ENCODE measurements at regions not wholly inside any gene's neighbourhood (a gene's known extent, or its start where the extent isn't known, plus 50 kb on each side); places are given as distances from the start of the nearest gene placed in this dataset.

DNA sequence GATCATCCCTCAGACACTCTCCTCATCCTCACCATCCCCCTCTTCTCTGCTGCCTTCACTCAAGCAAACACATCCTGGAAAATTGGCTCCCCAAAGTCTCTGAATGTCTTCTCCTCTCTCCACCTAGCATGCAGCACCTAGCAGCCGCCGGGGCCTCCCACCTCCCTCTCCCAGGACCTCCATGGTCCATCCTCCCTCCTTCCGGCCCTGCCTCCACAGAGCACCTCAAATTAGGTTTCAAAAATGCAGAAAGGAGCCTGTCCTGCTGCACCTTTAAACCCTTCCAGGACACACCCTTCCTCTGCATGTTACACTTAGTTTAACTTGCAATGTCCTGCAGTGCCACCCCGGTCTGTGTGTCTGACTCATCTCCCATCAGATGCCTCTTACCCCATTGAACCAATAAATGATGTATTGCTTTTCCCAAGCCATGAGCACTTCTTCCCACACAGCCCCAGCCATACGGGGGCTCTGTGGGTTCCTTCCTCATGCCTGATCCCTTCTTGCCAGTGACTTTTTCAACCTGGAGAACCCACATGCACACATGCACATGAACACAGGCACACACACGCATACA lies 582.5 kb upstream of the MGMT start:
- no peak for DNase-seq

DNA sequence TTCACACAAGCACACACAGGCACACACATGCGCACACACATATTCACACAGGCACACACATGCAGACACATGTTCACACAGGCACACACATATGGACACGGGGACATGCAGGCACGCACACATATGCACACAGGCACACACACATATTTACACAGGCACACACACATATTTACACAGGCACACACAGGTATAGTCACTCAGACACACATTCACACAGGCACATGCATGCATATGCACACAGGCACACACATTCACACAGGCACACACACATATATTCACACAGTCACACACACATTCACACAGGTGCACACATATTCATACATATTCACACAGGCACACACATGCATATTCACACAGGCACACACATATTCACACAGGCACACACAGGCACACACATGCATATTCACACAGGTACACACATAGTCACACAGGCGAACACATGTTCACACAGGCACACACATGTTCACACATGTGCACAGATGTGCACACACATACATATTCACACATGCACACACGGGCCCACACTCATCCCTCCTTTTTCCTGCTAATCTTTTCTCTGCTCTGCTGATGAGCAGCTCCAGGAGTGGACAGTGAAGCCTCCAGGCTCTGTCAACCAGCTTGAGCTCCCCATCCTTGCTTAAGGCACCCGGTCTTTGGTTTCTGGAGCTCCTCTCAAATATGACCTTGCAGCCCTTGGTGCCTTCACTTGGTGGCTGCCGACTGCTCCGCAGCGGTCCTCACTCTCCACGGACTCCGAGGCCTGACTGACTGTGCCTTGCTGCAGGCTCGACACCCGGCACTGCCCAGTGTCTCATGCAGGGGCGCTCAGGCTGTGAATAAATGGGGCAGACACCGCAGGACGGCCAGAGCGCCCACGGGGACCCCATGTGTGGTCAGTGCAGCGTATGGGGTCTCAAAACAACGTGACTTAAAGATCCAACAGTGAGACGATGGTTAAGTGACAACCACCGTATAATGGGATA lies 581.2 kb upstream of the MGMT start:
- DNase-seq = no peak

DNA sequence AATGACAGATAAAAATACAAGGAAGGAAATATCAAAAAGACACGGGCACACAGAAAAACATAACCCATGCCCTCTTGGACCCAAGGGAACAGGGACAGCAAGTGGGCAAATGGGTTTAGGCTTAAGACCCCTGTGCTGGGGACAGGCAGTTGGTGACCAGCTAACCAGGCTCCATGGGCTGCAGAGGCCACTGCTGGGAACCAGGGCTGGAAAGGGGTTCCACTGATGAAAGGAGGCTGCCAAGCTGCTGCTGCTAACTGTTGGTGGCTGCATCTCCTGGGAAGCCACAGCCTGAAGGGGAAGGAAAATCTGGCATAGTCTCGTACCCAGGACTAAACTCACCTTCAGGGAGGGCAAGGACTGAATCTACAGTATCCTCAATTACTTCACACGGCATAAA lies 579.2 kb upstream of the MGMT start:
- DNase-seq = no peak

DNA sequence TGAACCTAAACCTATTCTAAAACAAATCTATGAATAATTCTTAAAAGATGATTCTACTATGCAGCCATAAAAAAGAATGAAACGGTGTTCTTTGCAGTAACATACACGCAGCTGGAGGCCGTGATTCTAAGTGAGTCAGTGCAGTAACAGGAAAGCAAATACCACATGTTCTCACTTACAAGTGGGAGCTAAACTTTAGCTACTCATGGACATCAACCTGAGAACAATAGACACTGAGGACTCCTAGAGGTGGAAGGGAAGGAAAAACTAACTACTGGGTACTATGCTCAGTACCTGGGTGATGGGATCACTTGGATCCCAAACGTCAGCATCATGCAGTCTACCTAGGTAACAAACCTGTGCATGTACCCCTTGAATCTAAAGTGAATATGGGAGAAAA lies 575.0 kb upstream of the MGMT start:
- no peak for DNase-seq

DNA sequence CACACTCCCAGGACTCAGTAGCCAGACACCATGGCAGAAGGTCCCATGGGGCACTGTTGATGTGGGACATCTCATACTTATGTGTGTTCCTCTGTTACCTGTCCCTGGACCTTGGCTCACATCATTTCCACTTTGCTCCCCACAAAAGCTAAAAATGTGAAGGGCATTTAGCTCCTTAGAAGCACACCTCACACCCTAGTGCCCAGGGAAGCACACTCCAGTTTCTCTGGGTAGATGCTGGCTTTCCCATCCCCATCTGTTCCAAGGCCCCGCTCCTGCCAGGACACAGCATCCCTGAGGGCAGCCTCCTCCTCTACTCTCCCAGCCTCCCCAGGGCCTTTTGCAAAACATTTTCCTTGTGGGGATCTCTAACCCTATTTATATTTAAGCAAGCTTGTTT lies 572.4 kb upstream of the MGMT start:
- peak; percentile 28 for DNase-seq

DNA sequence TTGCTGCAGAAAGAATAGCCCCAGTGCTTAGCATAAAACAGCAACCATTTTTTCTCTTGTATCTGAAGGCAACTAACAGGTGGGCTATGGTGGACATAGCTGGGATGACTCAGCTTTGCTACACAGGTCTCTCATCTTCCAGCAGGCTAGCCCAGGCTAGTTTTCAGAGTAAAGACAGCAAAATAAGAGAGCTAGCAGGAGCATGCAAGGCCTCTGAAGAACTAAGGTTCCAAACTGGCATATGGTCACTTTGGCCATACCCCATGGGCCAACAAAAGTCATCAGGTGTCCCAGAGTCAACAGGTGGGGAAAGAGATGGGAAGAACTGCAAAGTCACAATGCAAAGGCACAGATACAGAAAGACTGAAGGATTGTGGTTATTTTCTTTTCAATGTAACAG lies 571.6 kb upstream of the MGMT start:
- DNase-seq = no peak

DNA sequence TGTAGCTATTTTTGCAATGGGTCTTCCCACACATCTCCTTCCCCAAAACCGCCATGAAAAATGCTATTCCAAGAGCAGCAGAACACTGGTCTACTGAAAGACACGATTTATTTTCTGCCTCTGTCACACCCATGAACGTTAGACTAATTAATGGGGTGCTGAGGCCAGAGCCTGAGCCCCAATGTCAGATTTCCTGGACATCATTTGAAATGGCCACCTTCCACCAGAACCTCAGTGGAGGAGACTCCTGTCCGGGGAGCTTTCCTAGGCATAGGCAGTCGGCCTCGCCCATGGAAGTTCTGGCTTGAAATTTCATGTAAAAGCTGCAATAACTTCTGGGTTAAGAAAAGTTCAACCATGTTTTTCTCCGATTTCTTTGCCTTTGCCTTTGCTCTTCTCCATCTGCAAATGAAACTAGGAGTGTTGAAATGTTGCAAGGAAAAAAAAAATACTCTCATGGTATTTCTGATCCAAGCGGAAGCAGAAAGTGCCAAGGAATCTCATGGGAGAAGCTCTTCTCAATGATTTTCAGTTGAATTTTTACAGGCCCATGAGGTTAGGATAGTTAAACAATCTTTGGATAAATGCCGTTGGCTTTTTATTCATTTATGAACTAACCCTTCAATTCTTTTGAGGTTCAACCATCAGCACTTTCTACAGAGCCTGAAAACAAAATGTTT lies 570.8 kb upstream of the MGMT start:
- no peak for DNase-seq

DNA sequence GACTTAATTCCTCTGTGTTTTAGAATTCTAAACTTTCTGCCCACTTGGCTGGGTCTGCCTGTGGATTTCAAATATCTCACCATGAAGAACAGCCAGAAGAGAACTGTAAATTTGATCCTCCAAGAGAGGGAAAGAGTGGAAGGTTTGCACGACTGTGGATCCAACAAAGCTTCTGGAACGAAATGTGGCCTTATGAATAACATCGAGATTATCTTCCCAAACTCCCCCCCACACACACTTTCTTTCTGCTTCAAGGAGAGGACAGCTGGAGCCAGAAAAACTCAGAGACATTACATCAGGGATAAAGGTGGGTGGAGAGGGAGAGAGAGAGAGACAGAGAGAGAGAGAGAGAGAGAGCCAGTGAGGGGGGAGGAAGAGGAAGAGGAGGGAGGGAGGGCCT lies 570.1 kb upstream of the MGMT start:
- no peak for DNase-seq

DNA sequence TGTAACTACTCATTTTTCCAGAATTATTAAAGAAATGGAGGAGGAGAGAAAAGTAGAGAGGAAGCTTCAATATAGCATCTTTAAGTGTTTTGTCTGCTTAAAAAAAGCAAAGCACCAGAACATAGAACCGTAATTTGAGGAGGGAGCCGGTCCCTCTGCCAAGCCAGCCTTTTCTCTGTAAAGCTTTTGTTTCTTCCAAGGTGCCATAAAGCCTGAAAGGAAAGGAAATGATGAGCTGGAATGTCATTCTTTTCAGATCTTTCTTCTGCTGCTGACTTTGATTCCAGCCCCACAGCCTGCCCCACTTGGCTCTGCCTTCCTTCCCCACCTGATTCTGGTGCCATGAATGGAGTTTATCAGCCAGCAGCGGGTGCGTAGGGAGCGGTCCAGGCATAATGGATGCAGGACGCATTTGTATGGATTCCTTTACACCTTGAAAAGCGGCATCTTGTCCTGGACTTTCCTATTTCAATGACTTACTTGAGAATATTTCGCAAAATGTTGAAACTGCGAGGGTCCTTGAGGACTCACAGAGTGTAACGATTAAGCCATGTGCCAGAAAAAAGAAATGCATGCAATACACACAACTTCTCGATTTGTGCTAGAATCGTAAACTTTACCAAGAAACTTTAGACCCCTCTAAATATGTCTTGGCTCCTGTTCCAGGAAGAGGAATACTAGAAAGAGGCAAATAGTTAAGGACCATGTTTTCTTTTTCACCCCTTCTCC lies 569.5 kb upstream of the MGMT start:
- DNase-seq = no peak

DNA sequence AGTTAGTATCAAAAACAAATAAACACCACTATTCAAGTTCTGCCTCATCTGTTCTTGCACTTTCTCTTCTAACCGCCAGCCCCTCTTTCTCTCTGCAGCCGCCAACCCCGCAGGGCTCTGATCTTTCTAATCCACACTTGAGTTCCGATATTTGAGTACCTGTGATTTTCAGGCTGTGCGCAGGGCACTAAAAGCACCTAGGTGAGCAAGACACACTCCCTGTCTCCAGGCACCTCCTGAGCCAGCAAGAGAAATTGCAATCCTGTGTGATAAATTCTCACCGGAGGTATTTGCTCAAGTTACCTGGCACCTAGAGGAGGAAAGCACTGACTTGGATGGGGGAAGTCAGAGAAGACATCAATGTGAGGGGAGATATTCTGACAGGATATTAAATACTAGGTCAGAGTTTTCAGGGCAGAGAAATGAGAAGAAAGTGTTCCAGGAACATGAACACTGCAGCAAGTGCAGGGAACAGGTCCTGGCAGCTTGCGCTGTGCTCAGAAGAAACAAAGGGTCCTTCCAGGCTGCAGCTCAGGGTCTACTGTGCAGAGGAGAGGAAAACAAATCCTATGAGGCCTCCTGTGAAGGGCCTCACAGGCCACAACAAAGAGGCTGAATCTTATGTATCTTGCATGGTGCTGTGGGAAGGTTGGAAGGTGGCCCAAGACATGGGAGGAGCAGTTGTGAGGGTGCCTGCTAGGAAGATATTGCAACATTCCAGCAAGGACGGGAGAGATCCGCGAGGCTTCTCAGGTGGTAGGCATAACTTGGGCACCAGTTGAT lies 568.7 kb upstream of the MGMT start:
- DNase-seq = no peak

DNA sequence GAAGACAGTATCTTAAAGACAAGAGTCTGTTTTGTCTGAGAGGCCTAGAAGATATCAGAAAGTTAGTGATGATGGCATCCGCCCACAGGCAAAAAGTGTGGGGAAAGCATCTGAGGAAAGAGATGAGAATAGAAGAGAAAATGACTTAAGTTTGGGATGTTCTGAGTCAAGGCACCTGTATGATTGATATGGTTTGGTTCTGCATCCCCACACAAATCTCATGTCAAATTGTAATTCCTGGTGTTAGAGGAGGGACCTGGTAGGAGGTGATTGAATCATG lies 568.2 kb upstream of the MGMT start:
- DNase-seq = no peak

DNA sequence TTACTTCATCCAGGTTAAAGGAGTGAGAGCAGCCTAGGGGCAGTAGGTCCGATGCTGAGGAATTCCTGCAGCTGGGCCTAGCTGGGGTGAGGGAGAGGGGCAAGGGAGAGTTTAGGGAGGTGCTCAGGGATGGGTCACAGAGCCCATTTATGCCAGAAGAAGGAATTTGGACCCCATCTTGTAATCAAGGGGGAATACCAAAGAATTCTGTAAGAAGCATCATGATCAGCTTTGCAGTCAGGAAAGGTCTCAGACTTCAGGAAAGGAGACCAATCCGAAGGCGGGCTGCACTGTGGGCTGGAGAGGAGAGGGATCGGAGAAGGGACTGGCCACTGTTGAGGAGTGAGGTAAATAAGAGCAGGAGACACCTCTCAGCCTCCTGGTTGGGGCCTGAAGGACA lies 566.6 kb upstream of the MGMT start:
- DNase-seq = no peak

DNA sequence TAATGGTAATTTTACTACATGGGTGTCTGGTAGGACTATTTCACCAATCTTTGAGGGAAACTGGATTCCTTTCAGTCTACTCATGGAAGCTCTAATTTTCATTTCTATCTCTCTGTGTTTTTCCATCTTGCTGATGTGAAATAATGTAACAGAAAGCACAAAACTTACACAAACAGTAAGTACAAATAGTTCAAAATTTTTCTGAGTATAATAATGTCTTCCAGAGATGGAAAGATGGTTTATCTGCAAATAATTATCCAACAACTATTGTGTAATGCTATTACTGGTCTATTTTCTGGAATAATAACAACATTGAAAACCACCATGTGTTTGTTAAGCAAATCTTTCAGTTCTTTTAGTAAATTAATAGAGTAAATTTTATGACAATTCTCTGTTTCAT lies 565.8 kb upstream of the MGMT start:
- DNase-seq = no peak

DNA sequence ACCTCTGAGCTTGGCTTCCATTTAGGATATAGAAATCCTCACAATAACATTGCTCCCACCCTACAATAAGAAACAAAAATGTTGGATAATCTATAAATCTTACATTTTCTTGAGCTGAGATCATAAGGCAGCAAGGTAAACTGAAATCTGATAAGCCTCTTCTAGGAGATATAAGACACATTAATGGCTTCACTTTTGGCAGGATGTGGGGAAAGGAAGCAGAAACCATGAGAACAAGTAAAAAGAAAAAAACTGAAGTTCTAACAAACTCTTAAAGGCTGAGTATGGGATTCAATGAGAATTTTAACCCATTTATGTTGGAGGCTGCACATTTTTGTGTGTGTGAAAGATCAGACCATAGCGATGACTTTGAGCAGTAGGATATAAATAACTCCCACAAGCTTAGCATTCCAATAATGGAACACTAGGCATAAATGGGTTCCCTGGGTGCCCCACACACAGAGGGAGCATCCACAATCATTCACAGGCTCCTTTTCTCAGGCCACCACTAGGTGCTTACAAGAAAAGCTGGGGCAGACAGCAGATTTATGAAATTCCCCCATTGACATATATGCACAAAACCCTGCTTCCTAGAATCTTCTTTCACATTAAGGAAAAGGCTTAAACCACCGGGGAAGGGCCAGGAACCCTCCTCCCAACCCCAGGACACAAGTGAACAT lies 564.9 kb upstream of the MGMT start:
- no peak for DNase-seq

DNA sequence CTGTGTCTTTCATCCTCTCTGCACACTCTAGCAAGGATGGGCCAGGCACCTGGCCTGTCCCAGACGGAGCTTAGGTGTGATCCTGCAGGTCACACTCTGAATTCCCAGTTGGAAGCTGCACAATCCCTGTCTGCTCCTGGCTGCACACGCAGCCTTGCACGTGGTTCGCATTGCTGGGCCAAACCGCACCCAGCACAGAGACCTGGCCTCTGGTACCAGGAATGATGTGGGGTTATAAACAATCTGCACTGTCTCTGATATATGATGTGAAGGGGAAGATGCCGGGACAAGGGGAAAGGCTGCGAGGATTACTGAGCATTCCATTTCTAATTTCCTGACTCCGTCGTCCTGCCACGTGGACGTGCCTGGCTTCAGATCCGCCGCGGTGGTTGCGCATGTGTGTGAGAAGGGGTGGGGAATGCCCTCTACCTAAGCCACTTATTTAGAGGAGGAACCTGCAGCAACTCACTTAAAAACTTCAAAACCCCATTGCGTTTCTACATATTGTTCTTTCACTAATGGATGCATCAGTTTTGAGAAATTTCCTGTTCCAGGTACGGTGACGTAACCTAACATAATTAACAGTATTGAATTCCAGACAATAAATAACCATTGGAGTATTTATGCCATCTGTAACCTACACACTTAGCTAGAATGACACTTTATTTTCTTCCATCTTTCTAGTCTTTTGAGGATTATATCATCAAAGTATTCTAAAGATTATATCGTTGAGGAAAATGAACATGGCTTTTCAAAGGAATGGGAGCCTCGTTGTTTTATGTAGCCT lies 559.7 kb upstream of the MGMT start:
- DNase-seq = no peak

DNA sequence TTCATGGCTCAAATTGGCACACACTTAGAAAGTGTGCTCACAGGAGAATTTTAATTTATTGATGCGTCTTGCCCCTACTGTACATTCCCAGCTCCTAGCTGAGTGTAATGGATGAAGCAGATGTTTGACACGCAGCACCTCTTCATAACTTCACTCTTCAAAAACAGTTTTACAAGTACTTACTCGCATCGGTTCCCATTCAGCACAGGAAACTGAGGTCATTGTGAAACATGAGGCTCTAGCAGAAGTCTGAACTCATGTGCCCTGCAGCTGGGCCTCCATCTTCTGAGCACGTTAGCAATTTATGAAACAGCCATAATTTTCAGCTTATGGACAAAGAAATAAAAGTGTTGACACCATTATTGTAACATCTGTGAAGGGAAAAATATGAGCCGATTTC lies 558.9 kb upstream of the MGMT start:
- DNase-seq = peak; percentile 23

DNA sequence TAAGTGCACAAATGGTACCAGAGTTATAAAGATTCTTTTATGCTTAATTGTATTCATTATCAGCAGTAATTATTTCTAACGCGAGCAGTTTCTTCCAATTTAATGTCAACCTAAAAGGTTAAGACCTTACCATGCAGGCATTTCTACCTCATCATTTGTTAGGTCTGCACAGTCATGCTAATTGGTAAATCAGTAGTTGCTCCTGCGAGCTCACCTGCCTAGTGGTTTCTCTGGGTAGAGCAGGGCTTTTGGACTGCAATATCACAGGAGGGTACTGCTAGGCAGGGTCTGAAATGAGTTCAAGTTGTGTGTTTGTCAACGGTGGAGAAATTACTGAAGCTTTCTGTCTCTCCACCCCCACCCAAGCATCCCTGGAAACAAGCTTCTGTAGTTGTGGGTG lies 558.5 kb upstream of the MGMT start:
- no peak for DNase-seq

DNA sequence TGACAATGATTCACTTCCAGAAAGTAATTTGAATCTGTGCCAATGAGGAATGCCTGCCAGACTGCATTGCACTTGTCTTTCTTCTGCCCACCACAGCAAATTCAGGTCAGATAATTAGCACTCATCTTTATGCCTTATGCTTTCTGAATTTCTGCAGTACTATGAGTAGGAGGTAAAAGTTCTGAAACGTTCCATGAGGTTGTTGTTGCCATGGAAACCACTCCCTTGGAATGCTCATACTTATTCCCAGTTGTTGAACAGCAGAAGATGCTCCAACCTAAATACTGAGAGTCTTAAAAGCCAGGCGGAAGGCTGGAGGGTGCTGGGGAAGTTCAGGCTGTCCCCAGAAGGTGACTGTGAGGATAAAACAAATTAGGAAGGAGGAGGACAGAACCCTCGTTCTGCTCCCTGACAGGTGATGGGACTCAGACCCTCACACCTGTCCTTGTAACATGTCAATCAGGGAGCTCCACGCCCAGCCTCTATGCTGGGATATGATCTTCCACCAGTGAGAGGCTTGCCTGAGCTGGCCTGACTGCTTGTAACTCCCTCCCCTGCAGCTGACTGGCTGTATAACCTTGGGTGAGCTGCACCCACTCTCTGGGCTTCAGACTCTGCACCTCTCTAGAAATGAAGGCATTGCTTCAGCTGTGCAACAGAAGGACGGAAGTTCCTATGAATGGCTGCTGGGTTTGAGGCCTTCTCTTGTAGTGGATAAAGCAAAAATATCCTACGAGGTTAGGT lies 554.3 kb upstream of the MGMT start:
- DNase-seq = no peak

DNA sequence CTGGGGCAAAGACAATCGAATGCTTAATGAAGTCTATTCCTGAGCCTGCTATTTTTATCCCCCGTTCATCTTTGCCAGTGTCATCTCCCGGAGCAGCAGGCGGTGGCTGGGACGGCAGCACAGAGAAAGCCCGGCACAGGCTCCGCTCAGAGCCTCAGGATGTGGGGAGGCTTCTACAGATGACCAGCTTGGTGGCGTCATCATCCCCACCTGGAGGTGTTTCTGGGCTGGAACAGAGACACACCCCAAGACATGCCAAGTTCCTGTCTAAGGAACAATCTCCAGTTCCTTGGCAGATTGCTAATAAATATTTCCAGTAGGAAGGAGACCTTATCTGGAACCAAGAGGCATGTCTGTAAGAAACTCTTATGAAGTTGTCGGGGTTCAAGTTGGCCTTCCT lies 552.4 kb upstream of the MGMT start:
- no peak for DNase-seq

DNA sequence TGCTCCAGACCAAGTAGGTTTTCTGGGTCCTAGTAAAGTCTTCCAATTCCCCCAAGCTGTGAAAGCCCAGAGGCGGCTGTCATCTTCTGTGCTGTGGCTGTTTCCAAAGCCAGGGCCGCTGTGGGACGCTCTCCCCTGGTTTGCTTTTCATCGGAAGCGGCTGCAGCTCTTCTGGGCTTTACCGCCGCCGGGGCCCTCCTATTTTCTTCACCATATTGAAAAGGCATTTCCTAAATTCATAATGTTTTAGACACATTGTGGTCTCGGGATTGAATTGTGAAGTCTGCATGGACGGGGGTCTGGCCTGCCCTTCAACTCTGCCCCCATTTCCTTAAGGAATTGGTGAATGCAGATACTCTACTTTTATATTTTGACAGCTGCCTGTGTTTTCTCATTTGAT lies 551.4 kb upstream of the MGMT start:
- no peak for DNase-seq

DNA sequence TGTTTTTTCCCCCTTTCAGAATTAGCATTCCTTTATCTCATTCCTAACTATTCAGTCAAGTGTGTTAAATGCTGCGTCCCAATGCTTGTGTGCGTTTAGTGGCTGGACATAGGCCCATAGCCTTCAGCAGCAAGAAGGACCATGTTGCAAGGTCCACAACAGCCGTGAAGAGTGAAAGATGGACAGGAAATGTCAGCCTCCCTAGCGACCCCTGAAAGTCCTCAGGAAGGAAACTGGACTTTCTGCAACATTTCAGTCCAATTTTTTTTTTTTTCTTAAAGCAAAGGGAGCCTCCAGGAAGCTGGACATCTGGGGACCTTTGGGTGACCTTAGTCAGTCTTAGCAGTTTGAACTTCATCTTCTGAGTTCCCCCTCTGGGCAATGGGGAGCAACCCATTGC lies 550.7 kb upstream of the MGMT start:
- DNase-seq = no peak
